Motor neuron (in vitro differentiated cells): ENCODE measurements at regions not wholly inside any gene's neighbourhood (a gene's known extent, or its start where the extent isn't known, plus 50 kb on each side); places are given as distances from the start of the nearest gene placed in this dataset.

Experiments used
- ATAC-seq, 8 experiments: fragments of 200-7000 bp; cut with Tn5 transposase; replicated peaks in 6 of 8; 2 replicates each; pipeline ENCODE4 v1.8.0; 2021; ENCODE audit warnings: mild to moderate bottlenecking in 8 of 8, moderate library complexity in 8 of 8
- H3K27ac ChIP-seq, 2 donors: fragments of 250-450 bp; sonication (Bioruptor Pico); 2 replicates each; pipeline ENCODE4 v1.9.0; 2021; ENCODE audit warnings: antibody characterized with exemption in 2 of 2, mild to moderate bottlenecking in 2 of 2, moderate library complexity in 1 of 2
- H3K4me1 ChIP-seq, 2 donors: fragments of 250-450 bp; sonication (Bioruptor Pico); replicated peaks in 1 of 2; 2 replicates each; pipeline ENCODE4 v1.6.1; 2021; ENCODE audit warnings: antibody characterized with exemption in 2 of 2, mild to moderate bottlenecking in 2 of 2, moderate library complexity in 1 of 2
- H3K4me3 ChIP-seq, 5 donors: fragments of 250-450 bp; sonication (Bioruptor Pico); 2 replicates each; pipeline ENCODE4 v1.9.0; 2021; ENCODE audit warnings: antibody characterized with exemption in 5 of 5, mild to moderate bottlenecking in 5 of 5, moderate library complexity in 4 of 5
- WGBS, 10 experiments: fragments of 450-650 bp; shearing (Covaris generic); methylation state at CpG; one replicate each; pipeline ENCODE4 v1.0.0; 2022; 5-methylcytosine and 5-hydroxymethylcytosine counted together
- in situ Hi-C, 9 experiments: fragments of 400-800 bp; cut with MboI; loops; one replicate each; pipeline ENCODE4 v1.15.0; 2021; ENCODE audit warnings: low sequenced_read_pairs in 9 of 9, low pct_unique_long_range_greater_than_20kb in 2 of 9; ENCODE audit not compliant: unreplicated experiment in 9 of 9

DNA sequence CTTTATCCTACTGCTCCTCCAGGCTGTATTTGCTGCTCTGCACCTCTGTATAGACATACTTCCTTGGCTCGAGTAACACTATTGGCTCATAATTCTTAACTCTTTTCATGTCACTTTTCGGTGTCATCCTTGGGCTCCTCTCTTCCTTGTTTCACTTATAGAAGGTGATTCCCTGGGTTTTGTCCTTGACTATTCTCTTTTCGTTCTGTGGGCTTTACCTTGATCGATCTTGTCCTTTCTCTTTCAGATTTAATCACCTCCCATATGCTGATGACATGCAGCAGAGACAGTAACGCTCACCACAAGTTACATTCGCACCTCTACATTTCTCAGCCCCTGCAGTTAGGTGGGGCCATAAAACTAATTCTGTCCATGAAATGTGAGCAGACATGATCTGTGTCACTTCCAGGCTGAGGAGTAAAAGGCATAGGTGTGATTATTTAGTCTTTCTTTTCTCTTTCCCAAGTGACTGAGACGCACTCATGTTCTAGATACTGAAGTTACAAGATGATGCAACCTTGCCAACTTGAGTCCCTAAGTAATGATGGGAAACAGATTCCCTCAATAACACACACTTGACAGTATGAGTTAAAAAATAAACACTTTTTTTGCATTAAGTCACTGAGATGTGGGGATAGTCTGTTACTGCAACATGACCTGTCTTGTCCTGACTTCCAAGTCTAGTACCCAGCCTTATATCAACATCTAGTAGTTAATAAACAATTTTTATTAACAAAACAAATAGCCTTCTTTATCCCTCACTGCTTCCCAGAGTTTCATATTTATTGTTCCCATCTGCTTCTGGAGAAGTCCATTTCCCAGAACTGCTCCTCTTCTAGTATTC is 49.9 kb upstream of the HAO2 start:
- no peak overlapping the region for H3K27ac ChIP-seq
- H3K4me3 ChIP-seq, result no peak overlapping the region
- in situ Hi-C loops, result no loop called here
- 63 to 95% (median 76%) methylated on average over 3 to 7 of the region's 7 CpGs for WGBS, 10 experiments
- H3K4me1 ChIP-seq, result peaks cover 0 to 6% of the 10 kb centered on the region in 2 donors
- ATAC-seq, result peak in 1 of 8 experiments; percentile 20
